HS-5 (cell line): ENCODE measurements at regions not wholly inside any gene's neighbourhood (a gene's known extent, or its start where the extent isn't known, plus 50 kb on each side); places are given as distances from the start of the nearest gene placed in this dataset.

Experiments
- DNase-seq: peaks from one replicate; pipeline ENCODE4 v3.0.0-alpha.2; 2012; ENCODE audit warnings: low read depth

GRCh38 chr12:30874455-30875321 is 51.9 kb upstream of the TSPAN11 start:
- DNase-seq: no peak

- DNase-seq: no peak
Measured at GRCh38 chr12:30870491-30871265, 55.9 kb upstream of the TSPAN11 start.

GRCh38 chr12:30867415-30867814 is 59.1 kb upstream of the TSPAN11 start:
- DNase-seq: no peak

GRCh38 chr12:30866256-30866655 is 60.3 kb upstream of the TSPAN11 start:
- DNase-seq: no peak

GRCh38 chr12:30863839-30864238 is 62.7 kb upstream of the TSPAN11 start:
- DNase-seq: no peak

- no peak for DNase-seq
Measured at GRCh38 chr12:30862486-30862885, 64.1 kb upstream of the TSPAN11 start.

- DNase-seq: no peak
Measured at GRCh38 chr12:30859226-30859625, 67.3 kb upstream of the TSPAN11 start.

- DNase-seq: no peak
Measured at GRCh38 chr12:30858471-30858870, 68.1 kb upstream of the TSPAN11 start.

GRCh38 chr12:30853561-30854133 is 72.9 kb upstream of the TSPAN11 start:
- DNase-seq: no peak

- no peak for DNase-seq
Measured at GRCh38 chr12:30850684-30851083, 75.9 kb upstream of the TSPAN11 start.

- peak; percentile 42 for DNase-seq
Measured at GRCh38 chr12:30847259-30847658, 79.3 kb upstream of the TSPAN11 start.

GRCh38 chr12:30846776-30847175 is 79.8 kb upstream of the TSPAN11 start:
- no peak for DNase-seq

GRCh38 chr12:30845676-30846075 is 80.9 kb upstream of the TSPAN11 start:
- DNase-seq: no peak

GRCh38 chr12:30843211-30843610 is 83.3 kb upstream of the TSPAN11 start:
- no peak for DNase-seq

- no peak for DNase-seq
Measured at GRCh38 chr12:30840715-30841114, 85.8 kb upstream of the TSPAN11 start.

GRCh38 chr12:30839643-30840220 is 85.0 kb upstream of the CAPRIN2 start:
- DNase-seq: no peak

- DNase-seq: no peak
Measured at GRCh38 chr12:30837595-30837994, 82.8 kb upstream of the CAPRIN2 start.

- no peak for DNase-seq
Measured at GRCh38 chr12:30836656-30837445, 82.1 kb upstream of the CAPRIN2 start.

GRCh38 chr12:30835216-30835615 is 80.5 kb upstream of the CAPRIN2 start:
- DNase-seq: no peak

GRCh38 chr12:30830751-30831150 is 76.0 kb upstream of the CAPRIN2 start:
- DNase-seq: no peak

GRCh38 chr12:30829876-30830275 is 75.1 kb upstream of the CAPRIN2 start:
- no peak for DNase-seq

- DNase-seq: no peak
Measured at GRCh38 chr12:30828686-30829085, 73.9 kb upstream of the CAPRIN2 start.
